Liver (tissue), 8 donors: ENCODE measurements at regions not wholly inside any gene's neighbourhood (a gene's known extent, or its start where the extent isn't known, plus 50 kb on each side); places are given as distances from the start of the nearest gene placed in this dataset.

Experiments
- DNase-seq: peaks from one replicate; pipeline ENCODE4 v3.0.0-alpha.2; 2017; ENCODE audit warnings: low spot score
- H3K27ac ChIP-seq, 2 donors: one replicate each; pipeline ENCODE4 v1.7.0; 2013; ENCODE audit warnings: inconsistent platforms in 2 of 2, low read length in 2 of 2, control low read depth in 1 of 2, low read depth in 1 of 2, mild to moderate bottlenecking in 1 of 2
- H3K27me3 ChIP-seq, 4 donors: one replicate each; pipeline versions ENCODE4 v1.6.1 to v1.7.0; 2013; ENCODE audit warnings: low read length in 3 of 4, inconsistent platforms in 1 of 4, mild to moderate bottlenecking in 1 of 4, moderate library complexity in 1 of 4; ENCODE audit not compliant: control insufficient read depth in 4 of 4, insufficient read depth in 4 of 4
- H3K36me3 ChIP-seq, 4 donors: one replicate each; pipeline versions ENCODE4 v1.6.1 to v1.7.0; 2013; ENCODE audit warnings: low read length in 3 of 4, mild to moderate bottlenecking in 3 of 4, low read depth in 1 of 4, moderate library complexity in 1 of 4; ENCODE audit not compliant: control insufficient read depth in 4 of 4, insufficient read depth in 3 of 4
- H3K4me1 ChIP-seq, 4 donors: one replicate each; pipeline versions ENCODE4 v1.6.1 to v1.7.0; 2013; ENCODE audit warnings: low read length in 3 of 4, mild to moderate bottlenecking in 3 of 4, moderate library complexity in 1 of 4; ENCODE audit not compliant: control insufficient read depth in 4 of 4, insufficient read depth in 4 of 4
- H3K4me3 ChIP-seq, 3 donors: one replicate each; pipeline versions ENCODE4 v1.6.1 to v1.7.0; 2013; ENCODE audit warnings: low read length in 3 of 3, control low read depth in 1 of 3, low read depth in 1 of 3, mild to moderate bottlenecking in 1 of 3
- H3K9ac ChIP-seq, 2 donors: one replicate each; pipeline ENCODE4 v1.7.0; 2013; ENCODE audit warnings: low read length in 2 of 2, mild to moderate bottlenecking in 2 of 2, moderate library complexity in 2 of 2, control low read depth in 1 of 2, low read depth in 1 of 2
- H3K9me3 ChIP-seq, 4 donors: one replicate each; pipeline versions ENCODE4 v1.6.1 to v1.7.0; 2013; ENCODE audit warnings: low read length in 3 of 4; ENCODE audit not compliant: control insufficient read depth in 4 of 4
- EGR1 ChIP-seq, 2 donors: IDR thresholded peaks; 2 replicates each; pipeline ENCODE4 v1.6.1; 2016 to 2018; ENCODE audit warnings: antibody characterized with exemption in 2 of 2, low read depth in 2 of 2
- FOXA1 ChIP-seq: IDR thresholded peaks from 2 replicates; pipeline ENCODE4 v1.6.1; 2016; ENCODE audit warnings: antibody characterized with exemption
- HNF4A ChIP-seq, 2 donors: conservative IDR thresholded peaks; 2 replicates each; pipeline ENCODE4 v1.6.1; 2016; ENCODE audit warnings: antibody characterized with exemption in 2 of 2, mild to moderate bottlenecking in 2 of 2
- HNF4G ChIP-seq: IDR thresholded peaks from 2 replicates; pipeline ENCODE4 v1.6.1; 2016; ENCODE audit warnings: antibody characterized with exemption
- NR2F2 ChIP-seq: IDR thresholded peaks from 2 replicates; pipeline ENCODE4 v1.6.1; 2016; ENCODE audit warnings: antibody characterized with exemption
- RAD21 ChIP-seq, 2 donors: IDR thresholded peaks; 2 replicates each; pipeline ENCODE4 v1.6.1; 2016; ENCODE audit warnings: antibody characterized with exemption in 2 of 2, mild to moderate bottlenecking in 2 of 2
- RXRA ChIP-seq, 2 donors: IDR thresholded peaks; 2 replicates each; pipeline ENCODE4 v1.6.1; 2017 to 2018; ENCODE audit warnings: antibody characterized with exemption in 2 of 2, mild to moderate bottlenecking in 1 of 2
- SP1 ChIP-seq: IDR thresholded peaks from 2 replicates; pipeline ENCODE4 v1.6.1; 2018; ENCODE audit warnings: antibody characterized with exemption, mild to moderate bottlenecking
- TAF1 ChIP-seq: conservative IDR thresholded peaks from 2 replicates; pipeline ENCODE4 v1.6.1; 2016; ENCODE audit warnings: antibody characterized with exemption, mild to moderate bottlenecking
- YY1 ChIP-seq: IDR thresholded peaks from 2 replicates; pipeline ENCODE4 v1.6.1; 2016; ENCODE audit warnings: antibody characterized with exemption, mild to moderate bottlenecking
- WGBS: extraction: QIAGEN DNeasy Blood & Tissue Kit; methylation state at CpG from one replicate; pipeline ENCODE4 v1.1.7; 2013; 5-methylcytosine and 5-hydroxymethylcytosine counted together
- TF ChIP-seq, protein P1 (sequence below): IDR thresholded peaks from 2 replicates; pipeline ENCODE4 v1.6.1; 2016; ENCODE audit warnings: antibody characterized with exemption
- TF ChIP-seq, protein P2 (sequence below): fragments of 150-350 bp; IDR thresholded peaks from 2 replicates; pipeline ENCODE4 v1.5.1; 2017; ENCODE audit warnings: improper control_type of control experiment, low read depth, low read length; ENCODE audit not compliant: missing input control
- TF ChIP-seq, protein P3 (sequence below): IDR thresholded peaks from 2 replicates; pipeline ENCODE4 v1.6.1; 2016; ENCODE audit warnings: antibody characterized with exemption
- TF ChIP-seq, protein P4 (sequence below): IDR thresholded peaks from 2 replicates; pipeline ENCODE4 v1.6.1; 2016; ENCODE audit warnings: antibody characterized with exemption, mild to moderate bottlenecking
- donor health status: healthy.
- donor health status: healthy.
- donor health status: healthy.
- donor health status: healthy.
- donor health status: healthy.

DNA sequence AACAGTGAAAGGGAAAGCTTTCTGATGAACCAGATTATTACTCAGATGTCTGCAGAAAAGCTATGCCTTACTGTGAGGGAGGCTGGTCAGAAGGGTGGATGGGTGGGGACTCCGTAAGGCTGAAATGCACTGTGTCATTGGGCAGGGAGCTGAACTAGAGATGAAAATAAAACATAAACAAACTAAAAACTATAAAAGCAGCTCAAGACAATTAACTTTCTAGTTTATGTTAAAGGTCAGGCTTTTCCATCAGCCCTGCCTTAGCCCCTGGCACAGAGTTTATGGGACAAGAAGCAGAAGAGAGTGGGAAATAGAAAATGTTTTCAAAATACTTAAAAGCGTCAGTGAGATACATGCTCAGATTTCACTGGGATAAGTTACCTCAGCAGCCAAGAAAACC is 310.0 kb upstream of the UBE2E2 start:
- no peak overlapping the region for H3K4me3 ChIP-seq
- WGBS: 75% methylated on average over 2 of the region's 2 CpGs
- no peaks in the 10 kb centered on the region for H3K9me3 ChIP-seq
- no peak for DNase-seq
- no peak overlapping the region for H3K27ac ChIP-seq
- TF ChIP-seq, protein P1, sequence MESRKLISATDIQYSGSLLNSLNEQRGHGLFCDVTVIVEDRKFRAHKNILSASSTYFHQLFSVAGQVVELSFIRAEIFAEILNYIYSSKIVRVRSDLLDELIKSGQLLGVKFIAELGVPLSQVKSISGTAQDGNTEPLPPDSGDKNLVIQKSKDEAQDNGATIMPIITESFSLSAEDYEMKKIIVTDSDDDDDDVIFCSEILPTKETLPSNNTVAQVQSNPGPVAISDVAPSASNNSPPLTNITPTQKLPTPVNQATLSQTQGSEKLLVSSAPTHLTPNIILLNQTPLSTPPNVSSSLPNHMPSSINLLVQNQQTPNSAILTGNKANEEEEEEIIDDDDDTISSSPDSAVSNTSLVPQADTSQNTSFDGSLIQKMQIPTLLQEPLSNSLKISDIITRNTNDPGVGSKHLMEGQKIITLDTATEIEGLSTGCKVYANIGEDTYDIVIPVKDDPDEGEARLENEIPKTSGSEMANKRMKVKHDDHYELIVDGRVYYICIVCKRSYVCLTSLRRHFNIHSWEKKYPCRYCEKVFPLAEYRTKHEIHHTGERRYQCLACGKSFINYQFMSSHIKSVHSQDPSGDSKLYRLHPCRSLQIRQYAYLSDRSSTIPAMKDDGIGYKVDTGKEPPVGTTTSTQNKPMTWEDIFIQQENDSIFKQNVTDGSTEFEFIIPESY: no peak
- TF ChIP-seq SP1: no peak
- TF ChIP-seq YY1: no peak
- TF ChIP-seq HNF4A (conservative IDR thresholded peaks at IDR 0.05): no peak
- no peak for TF ChIP-seq RAD21 (IDR thresholded peaks at IDR 0.05)
- no peak for TF ChIP-seq NR2F2
- TF ChIP-seq FOXA1: no peak
- TF ChIP-seq, protein P2, sequence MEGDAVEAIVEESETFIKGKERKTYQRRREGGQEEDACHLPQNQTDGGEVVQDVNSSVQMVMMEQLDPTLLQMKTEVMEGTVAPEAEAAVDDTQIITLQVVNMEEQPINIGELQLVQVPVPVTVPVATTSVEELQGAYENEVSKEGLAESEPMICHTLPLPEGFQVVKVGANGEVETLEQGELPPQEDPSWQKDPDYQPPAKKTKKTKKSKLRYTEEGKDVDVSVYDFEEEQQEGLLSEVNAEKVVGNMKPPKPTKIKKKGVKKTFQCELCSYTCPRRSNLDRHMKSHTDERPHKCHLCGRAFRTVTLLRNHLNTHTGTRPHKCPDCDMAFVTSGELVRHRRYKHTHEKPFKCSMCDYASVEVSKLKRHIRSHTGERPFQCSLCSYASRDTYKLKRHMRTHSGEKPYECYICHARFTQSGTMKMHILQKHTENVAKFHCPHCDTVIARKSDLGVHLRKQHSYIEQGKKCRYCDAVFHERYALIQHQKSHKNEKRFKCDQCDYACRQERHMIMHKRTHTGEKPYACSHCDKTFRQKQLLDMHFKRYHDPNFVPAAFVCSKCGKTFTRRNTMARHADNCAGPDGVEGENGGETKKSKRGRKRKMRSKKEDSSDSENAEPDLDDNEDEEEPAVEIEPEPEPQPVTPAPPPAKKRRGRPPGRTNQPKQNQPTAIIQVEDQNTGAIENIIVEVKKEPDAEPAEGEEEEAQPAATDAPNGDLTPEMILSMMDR: no peak
- no peak for TF ChIP-seq EGR1 (IDR thresholded peaks at IDR 0.05; ENCODE audit: low read depth in 2 of 2)
- TF ChIP-seq, protein P3, sequence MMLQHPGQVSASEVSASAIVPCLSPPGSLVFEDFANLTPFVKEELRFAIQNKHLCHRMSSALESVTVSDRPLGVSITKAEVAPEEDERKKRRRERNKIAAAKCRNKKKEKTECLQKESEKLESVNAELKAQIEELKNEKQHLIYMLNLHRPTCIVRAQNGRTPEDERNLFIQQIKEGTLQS: no peak
- no peak for TF ChIP-seq RXRA (IDR thresholded peaks at IDR 0.05)
- H3K36me3 ChIP-seq: no peaks in the 10 kb centered on the region
- no peaks in the 10 kb centered on the region for H3K4me1 ChIP-seq
- H3K9ac ChIP-seq: no peak overlapping the region
- peaks cover 0 to 3% (median 0%) of the 10 kb centered on the region in 4 donors for H3K27me3 ChIP-seq

DNA sequence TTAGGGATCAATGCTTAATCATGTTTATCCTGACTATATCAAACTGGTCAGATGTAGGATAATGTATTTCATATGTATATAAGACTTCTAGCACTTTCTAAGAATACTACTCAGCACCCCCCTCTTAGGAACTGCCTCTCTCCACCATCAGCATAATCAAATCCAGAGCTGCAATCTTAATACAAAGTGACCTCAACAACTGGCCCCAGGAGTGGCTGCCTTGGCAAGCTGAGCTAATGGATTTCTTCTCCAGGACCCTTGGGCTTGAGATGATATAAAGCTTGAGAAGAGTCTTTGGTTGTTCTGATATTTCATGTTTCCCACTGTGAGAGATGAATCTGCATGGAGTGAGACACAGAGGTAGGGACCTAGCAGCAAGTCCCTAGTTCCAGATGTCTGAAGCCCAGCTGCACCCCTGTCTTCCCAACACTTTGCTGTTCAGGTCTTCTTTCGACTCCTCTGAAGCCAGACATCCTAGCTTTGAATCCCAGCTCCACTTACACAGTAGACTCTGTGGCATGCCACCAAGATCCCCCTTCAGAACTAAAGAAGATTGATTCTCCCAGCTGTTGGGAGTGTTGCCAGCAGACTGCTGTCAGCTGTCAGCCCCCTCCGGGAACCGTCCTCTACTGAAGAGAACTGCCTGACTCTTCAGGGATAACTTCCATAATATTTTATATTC is 309.3 kb upstream of the UBE2E2 start:
- peaks cover 0 to 3% (median 0%) of the 10 kb centered on the region in 4 donors for H3K27me3 ChIP-seq
- H3K36me3 ChIP-seq: no peaks in the 10 kb centered on the region
- DNase-seq: no peak
- 65% methylated on average over 3 of the region's 3 CpGs for WGBS
- no peak overlapping the region for H3K4me3 ChIP-seq
- H3K27ac ChIP-seq: no peak overlapping the region
- TF ChIP-seq, protein P1: no peak
- TF ChIP-seq HNF4G (no peak), RAD21 (IDR thresholded peaks at IDR 0.05) (no peak), RXRA (IDR thresholded peaks at IDR 0.05) (no peak), TAF1 (no peak), HNF4A (conservative IDR thresholded peaks at IDR 0.05) (no peak)
- TF ChIP-seq, protein P4, sequence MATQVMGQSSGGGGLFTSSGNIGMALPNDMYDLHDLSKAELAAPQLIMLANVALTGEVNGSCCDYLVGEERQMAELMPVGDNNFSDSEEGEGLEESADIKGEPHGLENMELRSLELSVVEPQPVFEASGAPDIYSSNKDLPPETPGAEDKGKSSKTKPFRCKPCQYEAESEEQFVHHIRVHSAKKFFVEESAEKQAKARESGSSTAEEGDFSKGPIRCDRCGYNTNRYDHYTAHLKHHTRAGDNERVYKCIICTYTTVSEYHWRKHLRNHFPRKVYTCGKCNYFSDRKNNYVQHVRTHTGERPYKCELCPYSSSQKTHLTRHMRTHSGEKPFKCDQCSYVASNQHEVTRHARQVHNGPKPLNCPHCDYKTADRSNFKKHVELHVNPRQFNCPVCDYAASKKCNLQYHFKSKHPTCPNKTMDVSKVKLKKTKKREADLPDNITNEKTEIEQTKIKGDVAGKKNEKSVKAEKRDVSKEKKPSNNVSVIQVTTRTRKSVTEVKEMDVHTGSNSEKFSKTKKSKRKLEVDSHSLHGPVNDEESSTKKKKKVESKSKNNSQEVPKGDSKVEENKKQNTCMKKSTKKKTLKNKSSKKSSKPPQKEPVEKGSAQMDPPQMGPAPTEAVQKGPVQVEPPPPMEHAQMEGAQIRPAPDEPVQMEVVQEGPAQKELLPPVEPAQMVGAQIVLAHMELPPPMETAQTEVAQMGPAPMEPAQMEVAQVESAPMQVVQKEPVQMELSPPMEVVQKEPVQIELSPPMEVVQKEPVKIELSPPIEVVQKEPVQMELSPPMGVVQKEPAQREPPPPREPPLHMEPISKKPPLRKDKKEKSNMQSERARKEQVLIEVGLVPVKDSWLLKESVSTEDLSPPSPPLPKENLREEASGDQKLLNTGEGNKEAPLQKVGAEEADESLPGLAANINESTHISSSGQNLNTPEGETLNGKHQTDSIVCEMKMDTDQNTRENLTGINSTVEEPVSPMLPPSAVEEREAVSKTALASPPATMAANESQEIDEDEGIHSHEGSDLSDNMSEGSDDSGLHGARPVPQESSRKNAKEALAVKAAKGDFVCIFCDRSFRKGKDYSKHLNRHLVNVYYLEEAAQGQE: no peak
- TF ChIP-seq, protein P2: no peak
- TF ChIP-seq, protein P3: no peak
- H3K4me1 ChIP-seq: no peaks in the 10 kb centered on the region
- no peaks in the 10 kb centered on the region for H3K9me3 ChIP-seq
- no peak overlapping the region for H3K9ac ChIP-seq
